ENCODE measurements at regions not wholly inside any gene's neighbourhood (a gene's known extent, or its start where the extent isn't known, plus 50 kb on each side); places are given as distances from the start of the nearest gene placed in this dataset.
"Not testable (repeated sequence)": the region's sequence is repeated elsewhere in the genome, so short reads cannot be mapped to it uniquely, and the experiment has no call there.

DNA sequence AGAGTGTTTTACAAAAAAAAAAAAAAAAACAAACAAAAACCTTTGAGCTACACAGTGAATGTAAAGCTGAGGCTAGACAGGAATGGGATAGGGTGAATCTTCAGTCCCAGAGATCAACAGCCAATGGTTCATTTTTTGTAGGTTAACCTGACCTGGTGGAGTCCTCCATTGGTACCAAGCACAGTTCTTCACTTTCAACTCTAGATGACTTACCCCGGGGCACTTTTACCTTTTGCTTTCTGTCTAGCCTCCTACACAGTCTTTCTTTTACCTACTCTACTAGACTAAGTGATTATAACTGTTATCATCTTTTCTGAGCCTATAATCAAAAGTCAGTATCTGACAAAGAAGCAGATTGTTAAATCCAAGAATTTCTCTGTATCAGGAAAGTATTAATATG lies 50.9 kb downstream of the ANXA2R start:
- ChIA-PET CTCF (interaction anchor here (0.7 to 1.5 kb wide), 5 partner anchors 13 to 40 kb away, joined by 3 to 4 read pairs (median 4); no protein-coding TSS in a partner anchor), POLR2A (no interaction called here)
- TF ChIP-seq, protein P1, sequence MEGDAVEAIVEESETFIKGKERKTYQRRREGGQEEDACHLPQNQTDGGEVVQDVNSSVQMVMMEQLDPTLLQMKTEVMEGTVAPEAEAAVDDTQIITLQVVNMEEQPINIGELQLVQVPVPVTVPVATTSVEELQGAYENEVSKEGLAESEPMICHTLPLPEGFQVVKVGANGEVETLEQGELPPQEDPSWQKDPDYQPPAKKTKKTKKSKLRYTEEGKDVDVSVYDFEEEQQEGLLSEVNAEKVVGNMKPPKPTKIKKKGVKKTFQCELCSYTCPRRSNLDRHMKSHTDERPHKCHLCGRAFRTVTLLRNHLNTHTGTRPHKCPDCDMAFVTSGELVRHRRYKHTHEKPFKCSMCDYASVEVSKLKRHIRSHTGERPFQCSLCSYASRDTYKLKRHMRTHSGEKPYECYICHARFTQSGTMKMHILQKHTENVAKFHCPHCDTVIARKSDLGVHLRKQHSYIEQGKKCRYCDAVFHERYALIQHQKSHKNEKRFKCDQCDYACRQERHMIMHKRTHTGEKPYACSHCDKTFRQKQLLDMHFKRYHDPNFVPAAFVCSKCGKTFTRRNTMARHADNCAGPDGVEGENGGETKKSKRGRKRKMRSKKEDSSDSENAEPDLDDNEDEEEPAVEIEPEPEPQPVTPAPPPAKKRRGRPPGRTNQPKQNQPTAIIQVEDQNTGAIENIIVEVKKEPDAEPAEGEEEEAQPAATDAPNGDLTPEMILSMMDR (IDR thresholded peaks at IDR 0.05; ENCODE audit: control extremely low read depth, extremely low read depth, low read depth, missing control alignments) = no peak
- DNase-seq (ENCODE audit: extremely low spot score) = no peak

DNA sequence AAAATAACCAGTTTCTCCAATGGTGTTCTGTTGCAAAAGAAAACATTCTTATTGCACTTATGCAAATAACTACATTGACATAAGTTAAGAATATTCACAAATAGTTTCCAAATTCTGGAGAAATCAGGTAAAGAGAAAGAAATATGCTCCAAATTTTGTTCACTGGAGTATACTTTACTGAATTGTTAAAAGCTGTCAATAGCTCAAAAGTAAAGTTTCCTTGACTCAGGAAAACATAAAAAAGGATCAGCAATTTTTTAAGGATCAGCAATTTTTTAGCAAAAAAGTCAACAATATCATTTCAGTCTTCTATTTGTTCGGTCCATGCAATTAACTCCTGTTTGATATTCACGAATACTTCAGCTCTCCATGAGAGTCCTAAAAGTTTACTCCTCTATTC lies 51.6 kb downstream of the ANXA2R start:
- ChIA-PET CTCF (interaction anchor here (0.7 to 1.5 kb wide), 6 partner anchors 12 to 79 kb away, joined by 3 to 4 read pairs (median 4); no protein-coding TSS in a partner anchor), POLR2A (no interaction called here)
- TF ChIP-seq, protein P1 (IDR thresholded peaks at IDR 0.05; ENCODE audit: control extremely low read depth, extremely low read depth, low read depth, missing control alignments) = no peak
- no peak for DNase-seq (ENCODE audit: extremely low spot score)

DNA sequence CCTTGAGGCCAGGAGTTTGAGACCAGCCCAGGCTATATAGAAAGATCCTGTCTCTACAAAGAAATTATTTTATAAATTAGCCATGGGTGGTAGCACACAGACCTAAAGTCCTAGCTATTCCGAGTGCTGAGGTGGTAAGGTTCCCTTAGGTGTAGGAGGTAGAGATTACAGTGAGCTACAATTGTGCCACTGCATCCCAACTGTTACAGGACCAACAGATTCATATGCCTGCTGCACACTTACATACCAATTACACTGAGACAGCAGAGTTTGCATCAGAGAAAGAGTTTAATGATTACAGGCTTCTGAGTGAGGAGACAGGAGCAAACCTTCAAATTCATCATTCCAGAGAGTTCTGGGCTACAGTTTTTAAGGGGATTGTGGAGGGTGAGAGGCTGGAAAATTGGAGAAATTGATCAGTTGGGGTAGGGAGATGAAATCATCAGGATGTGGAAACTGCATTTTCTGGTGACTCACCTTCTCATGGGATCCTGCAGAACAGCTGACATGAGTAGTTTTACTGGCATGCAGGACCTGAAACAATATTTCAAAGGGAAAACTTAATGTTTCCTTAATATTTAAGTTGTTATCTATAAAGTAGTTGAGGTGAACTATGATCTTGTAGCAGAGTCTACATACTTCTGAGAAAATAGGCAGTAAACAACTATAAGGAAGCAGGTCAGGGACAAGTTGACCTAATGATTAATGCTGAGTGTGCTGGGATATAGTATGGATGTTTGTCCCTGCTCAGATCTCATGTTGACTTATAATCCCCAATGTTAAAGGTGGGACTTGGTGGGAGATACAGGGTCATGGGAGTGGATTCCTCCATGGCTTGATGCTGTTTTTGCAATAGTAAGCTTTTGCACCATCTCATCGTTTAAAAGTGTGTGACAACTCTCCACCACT lies 54.7 kb downstream of the ANXA2R start:
- ChIA-PET POLR2A (no interaction called here), CTCF (interaction anchor here (0.9 to 1.3 kb wide), 2 partner anchors 9 to 35 kb away, joined by 3 read pairs; no protein-coding TSS in a partner anchor)
- TF ChIP-seq, protein P1 (IDR thresholded peaks at IDR 0.05; ENCODE audit: control extremely low read depth, extremely low read depth, low read depth, missing control alignments) = no peak
- no peak for DNase-seq (ENCODE audit: extremely low spot score)

DNA sequence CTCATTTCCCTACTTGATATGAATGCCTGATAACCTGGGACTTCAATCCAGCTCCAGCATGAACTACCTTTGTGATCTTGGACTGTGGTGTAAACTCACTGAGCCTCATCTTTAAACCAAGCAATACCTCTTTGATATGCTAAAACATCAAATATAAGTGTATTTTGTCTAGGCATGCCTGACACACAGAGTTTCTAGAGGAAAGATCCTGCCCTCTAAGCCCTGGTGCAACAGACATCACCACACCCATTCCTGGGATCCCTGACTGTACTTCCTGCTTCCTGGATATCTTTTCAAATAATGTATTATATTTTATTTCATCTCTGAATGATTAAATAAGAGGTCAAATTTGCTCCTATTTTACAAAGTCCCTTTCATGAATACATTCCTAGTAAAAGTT lies 55.8 kb downstream of the ANXA2R start:
- TF ChIP-seq, protein P1 (IDR thresholded peaks at IDR 0.05; ENCODE audit: control extremely low read depth, extremely low read depth, low read depth, missing control alignments) = no peak
- no peak for DNase-seq (ENCODE audit: extremely low spot score)
- POLR2A ChIA-PET = no interaction called here
- CTCF ChIA-PET = no interaction called here

DNA sequence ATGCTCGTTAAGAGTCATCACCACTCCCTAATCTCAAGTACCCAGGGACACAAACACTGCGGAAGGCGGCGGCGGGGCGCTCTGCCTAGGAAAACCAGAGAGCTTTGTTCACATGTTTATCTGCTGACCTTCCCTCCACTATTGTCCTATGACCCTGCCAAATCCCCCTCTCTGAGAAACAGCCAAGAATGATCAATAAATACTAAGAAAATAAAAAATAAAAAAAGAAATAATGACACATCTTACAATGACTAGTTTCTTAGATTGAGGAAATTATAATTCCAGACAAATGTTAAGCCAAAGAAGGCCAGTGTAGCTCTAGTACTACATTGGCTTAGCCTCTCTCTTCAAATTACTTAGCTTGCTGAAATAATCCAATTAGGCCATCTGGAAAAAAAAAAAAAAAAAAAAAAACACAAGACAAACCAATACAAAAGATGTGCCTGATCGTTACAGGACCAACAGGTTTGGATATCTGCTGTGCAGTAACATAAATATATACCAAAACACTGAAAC lies 58.0 kb downstream of the ANXA2R start:
- ChIA-PET CTCF (interaction anchor here (1.6 kb wide), 1 partner anchor 10 kb away, joined by 5 read pairs; no protein-coding TSS in a partner anchor), POLR2A (no interaction called here)
- no peak for DNase-seq (ENCODE audit: extremely low spot score)
- TF ChIP-seq, protein P1 (IDR thresholded peaks at IDR 0.05; ENCODE audit: control extremely low read depth, extremely low read depth, low read depth, missing control alignments) = no peak

DNA sequence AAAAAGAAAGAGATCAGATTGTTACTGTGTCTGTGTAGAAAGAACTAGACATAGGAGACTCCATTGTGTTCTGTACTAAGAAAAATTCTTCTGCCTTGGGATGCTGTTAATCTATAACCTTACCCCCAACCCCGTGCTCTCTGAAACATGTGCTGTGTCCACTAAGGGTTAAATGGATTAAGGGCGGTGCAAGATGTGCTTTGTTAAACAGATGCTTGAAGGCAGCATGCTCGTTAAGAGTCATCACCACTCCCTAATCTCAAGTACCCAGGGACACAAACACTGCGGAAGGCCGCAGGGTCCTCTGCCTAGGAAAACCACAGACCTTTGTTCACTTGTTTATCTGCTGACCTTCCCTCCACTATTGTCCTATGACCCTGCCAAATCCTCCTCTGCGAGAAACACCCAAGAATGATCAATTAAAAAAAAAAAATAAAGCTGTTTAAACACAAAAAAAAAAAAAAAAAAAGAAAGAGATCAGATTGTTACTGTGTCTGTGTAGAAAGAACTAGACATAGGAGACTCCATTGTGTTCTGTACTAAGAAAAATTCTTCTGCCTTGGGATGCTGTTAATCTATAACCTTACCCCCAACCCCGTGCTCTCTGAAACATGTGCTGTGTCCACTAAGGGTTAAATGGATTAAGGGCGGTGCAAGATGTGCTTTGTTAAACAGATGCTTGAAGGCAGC lies 58.6 kb downstream of the ANXA2R start:
- DNase-seq (ENCODE audit: extremely low spot score); POLR2A ChIA-PET; CTCF ChIA-PET: not testable (repeated sequence)

DNA sequence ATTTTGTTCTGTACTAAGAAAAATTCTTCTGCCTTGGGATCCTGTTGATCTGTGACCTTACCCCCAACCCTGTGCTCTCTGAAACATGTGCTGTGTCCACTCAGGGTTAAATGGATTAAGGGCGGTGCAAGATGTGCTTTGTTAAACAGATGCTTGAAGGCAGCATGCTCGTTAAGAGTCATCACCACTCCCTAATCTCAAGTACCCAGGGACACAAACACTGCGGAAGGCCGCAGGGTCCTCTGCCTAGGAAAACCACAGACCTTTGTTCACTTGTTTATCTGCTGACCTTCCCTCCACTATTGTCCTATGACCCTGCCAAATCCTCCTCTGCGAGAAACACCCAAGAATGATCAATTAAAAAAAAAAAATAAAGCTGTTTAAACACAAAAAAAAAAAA lies 59.1 kb downstream of the ANXA2R start:
- CTCF ChIA-PET; POLR2A ChIA-PET; DNase-seq (ENCODE audit: extremely low spot score): not testable (repeated sequence)

DNA sequence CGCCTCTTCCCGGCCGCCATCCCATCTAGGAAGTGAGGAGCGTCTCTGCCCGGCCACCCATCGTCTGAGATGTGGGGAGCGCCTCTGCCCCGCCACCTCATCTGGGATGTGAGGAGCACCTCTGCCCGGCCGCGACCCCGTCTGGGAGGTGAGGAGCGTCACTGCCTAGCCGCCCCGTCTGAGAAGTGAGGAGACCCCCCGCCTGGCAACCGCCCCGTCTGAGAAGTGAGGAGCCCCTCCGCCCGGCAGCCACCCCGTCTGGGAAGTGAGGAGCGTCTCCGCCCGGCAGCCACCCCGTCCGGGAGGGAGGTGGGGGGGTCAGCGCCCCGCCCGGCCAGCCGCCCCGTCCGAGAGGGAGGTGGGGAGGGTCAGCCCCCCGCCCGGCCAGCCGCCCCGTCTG lies 59.7 kb downstream of the ANXA2R start:
- DNase-seq (ENCODE audit: extremely low spot score); POLR2A ChIA-PET; CTCF ChIA-PET: not testable (repeated sequence)

DNA sequence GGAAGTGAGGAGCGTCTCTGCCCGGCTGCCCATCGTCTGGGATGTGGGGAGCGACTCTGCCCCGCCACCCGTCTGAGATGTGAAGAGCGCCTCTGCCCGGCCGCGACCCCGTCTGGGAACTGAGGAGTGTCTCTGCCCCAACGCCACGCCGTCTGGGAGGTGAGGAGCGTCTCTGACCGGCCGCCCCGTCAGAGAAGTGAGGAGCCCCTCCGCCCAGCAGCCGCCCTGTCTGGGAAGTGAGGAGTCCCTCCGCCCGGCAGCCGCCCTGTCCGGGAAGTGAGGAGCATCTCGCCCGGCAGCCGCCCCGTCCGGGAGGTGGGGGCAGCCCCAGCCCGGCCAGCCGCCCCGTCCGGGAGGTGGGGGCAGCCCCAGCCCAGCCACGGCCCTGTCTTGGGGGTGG lies 60.9 kb downstream of the ANXA2R start:
- DNase-seq (ENCODE audit: extremely low spot score); CTCF ChIA-PET; POLR2A ChIA-PET: not testable (repeated sequence)
